Ovary (tissue), 3 donors: ENCODE measurements at regions not wholly inside any gene's neighbourhood (a gene's known extent, or its start where the extent isn't known, plus 50 kb on each side); places are given as distances from the start of the nearest gene placed in this dataset.

Experiments used
- CTCF ChIP-seq, 3 donors: fragments of 450-650 bp in 2 of 3; fragments of 200-600 bp in 1 of 3; IDR thresholded peaks; one replicate each; pipeline versions ENCODE4 v1.5.1 to v1.8.0; 2016 to 2022; ENCODE audit warnings: antibody characterized with exemption in 3 of 3, mild to moderate bottlenecking in 1 of 3
- POLR2A ChIP-seq: fragments of 450-650 bp; IDR thresholded peaks from one replicate; pipeline ENCODE4 v1.6.1; 2017; ENCODE audit warnings: antibody characterized with exemption, mild to moderate bottlenecking, moderate library complexity
- donor health status: DM: no; HTN: no; CAD: no.

- TF ChIP-seq CTCF (IDR thresholded peaks at IDR 0.05) (no peak), POLR2A (no peak)
Observed at GRCh38 chr1:25096307-25097150, 135.8 kb downstream of the SYF2 start.
